T-helper 1 cell (primary cell): ENCODE measurements at regions not wholly inside any gene's neighbourhood (a gene's known extent, or its start where the extent isn't known, plus 50 kb on each side); places are given as distances from the start of the nearest gene placed in this dataset.

Experiments used
- DNase-seq, 5 donors: peaks; one replicate each; pipeline ENCODE4 v3.0.0-alpha.2; 2012 to 2020

GRCh38 chr20:10724449-10725173, 50.8 kb upstream of the JAG1 start:
- DNase-seq = no peak

- no peak for DNase-seq
Observed at GRCh38 chr20:10728873-10729670, 55.3 kb upstream of the JAG1 start.

DNA sequence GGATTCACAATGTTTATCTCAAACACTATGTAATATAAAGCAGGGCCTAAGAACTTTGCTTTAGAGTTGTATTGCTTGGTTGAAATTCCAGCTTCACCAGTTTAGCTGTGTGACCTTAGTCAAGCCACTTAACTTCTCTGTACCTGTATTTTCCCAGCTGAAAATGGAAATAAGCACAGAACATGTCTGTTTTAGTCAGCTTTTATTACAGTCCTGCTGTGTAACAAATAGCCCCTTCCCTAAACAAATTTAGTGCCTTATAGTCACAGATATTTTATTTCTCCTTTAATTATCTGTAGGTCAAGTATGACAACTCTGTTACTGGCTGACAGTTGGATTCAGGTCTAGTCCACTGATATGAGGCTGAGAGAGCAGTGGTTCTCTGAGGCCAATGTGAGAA, 56.0 kb upstream of the JAG1 start:
- no peak for DNase-seq

- no peak for DNase-seq
Observed at GRCh38 chr20:10730629-10731183, 56.9 kb upstream of the JAG1 start.

- DNase-seq = no peak
Observed at GRCh38 chr20:10731190-10731965, 57.6 kb upstream of the JAG1 start.

DNA sequence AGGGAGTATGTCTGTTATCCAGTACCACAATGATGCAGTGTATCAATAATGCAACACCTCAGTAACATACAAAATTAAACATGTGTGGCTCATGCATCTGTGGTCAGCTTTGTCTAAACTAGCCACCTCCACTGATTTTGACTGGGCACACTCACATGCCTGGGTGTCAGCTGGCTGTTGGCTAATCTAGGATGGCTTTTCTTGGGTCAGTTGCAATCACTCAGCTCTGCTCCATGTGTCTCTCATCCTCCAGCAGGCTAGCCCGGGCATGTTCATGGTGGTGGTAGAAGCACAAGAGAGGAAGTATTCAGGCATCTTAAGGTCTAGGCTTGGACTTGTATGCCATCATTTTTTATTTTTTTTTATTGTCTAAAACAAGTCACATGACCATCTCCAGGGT, 59.3 kb upstream of the JAG1 start:
- DNase-seq = no peak

- DNase-seq = no peak
Observed at GRCh38 chr20:10735195-10735949, 61.6 kb upstream of the JAG1 start.

DNA sequence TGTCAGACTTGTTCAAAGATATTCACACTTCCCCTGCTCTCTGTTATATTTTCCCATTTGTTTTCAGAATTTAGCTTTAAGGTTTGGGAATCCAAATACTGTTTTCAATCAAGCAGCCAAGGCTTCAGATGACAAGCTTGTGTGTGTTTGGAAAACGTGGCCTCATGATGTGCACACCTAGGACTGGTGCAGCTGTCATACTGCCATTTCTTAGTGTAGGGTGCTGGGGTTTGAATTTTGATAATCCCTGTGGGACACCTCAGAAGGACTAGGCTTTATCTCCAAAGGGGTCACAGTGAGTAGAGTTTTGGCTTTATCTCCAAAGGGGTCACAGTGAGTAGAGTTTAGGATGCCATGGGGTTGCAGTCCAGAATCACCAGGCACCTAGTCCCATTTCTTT, 65.3 kb upstream of the JAG1 start:
- DNase-seq = no peak

GRCh38 chr20:10739566-10739965, 65.8 kb upstream of the JAG1 start:
- DNase-seq = no peak

DNA sequence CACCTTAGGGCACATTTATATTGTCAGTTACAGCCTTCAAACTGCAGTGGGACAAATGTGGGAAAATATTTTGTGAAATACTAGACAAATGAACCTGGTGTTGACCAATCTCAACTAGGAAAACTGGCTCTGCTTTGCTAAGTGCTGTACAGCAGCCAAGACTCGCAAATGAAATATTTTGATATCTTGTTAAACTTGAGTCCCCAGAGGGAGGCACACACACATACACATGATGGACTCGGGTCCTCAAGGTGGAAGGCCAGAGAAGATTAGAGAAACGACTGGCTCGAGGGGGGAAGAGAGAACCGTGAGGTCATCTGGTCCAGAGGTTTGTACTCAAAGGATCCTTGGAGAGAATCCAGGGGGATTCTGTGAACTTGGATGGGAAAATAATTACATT, 67.3 kb upstream of the JAG1 start:
- no peak for DNase-seq

GRCh38 chr20:10745790-10746189, 72.0 kb upstream of the JAG1 start:
- no peak for DNase-seq

- no peak for DNase-seq
Observed at GRCh38 chr20:10747019-10747418, 73.2 kb upstream of the JAG1 start.

- no peak for DNase-seq
Observed at GRCh38 chr20:10749084-10749483, 75.3 kb upstream of the JAG1 start.

- DNase-seq = no peak
Observed at GRCh38 chr20:10752206-10752605, 78.4 kb upstream of the JAG1 start.

DNA sequence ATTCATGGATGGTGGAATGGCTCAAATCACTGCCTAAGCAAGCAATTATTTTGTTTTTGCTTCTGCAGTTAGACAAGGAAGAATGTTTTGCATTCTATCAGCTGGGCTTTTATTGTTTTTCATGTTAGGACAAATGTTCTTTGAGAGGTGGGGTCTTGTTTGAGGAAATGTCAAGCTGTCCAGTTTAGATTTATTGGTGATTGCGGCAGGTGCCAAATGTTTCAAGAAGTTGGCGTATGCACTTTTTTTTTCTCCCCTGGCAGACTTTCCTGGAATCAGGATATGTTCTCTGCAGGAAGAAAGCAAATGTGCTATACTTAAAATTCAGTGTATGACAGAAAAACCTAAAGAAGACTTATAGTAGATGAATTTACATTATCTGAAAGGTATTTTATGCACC, 81.0 kb upstream of the JAG1 start:
- DNase-seq = no peak

DNA sequence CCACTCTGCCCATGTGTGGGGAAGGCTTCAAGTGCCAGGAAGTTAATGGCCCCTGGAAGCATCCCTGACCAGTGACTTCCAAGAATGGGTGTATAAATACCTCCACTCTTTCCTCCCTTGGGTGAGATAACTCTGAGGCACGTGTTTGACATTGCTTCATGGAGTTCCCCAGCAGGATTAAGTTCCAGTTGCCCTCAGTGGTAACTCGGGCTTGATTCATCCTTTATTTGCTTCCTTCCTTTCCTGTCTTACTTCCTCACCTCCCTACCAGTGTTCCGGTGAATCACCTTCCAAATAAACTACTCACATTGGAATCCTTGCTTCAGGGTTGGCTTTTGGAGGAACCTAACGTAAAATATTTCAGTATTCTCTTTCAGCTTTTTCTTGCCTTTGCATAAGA, 84.6 kb upstream of the JAG1 start:
- DNase-seq = no peak

DNA sequence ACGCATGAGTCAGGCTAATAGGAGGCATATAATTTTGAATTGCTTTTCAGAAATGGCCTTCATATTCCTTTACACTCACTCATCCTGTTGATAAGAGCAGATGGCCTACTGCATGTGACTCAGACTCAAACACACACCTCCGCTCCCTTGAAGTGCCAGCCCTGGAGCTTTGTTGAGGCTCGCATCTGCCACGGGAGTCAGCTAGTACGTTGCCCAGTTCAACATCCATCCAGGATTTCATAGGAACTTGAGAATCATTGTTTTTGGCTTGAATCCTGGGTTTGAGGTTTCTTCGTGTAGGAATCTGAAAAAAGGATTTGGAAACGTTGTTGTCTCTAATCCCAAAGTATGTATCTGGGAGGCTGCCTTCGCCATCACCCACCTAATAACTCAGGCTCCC, 87.4 kb upstream of the JAG1 start:
- DNase-seq = no peak

DNA sequence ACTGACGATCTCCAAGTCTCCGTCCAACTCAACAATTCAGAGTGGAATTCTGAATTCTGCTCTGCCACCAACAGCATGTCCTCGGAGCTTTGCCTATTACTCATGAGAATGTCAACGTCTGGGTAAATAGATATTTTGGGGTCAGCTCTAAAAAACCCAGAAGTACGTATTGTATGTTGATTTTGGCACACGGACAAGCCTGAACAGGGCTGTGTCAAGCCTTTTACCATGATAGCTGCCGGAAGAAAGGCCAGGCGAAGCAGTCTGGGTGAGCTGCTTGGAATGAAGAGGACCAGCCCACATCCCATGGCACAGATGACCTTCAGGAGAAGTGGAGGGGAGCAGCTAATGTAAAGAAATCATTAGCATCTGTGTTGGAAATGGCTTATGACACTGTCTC, 88.0 kb upstream of the JAG1 start:
- DNase-seq = no peak

GRCh38 chr20:10762216-10762615, 88.4 kb upstream of the JAG1 start:
- DNase-seq = no peak

DNA sequence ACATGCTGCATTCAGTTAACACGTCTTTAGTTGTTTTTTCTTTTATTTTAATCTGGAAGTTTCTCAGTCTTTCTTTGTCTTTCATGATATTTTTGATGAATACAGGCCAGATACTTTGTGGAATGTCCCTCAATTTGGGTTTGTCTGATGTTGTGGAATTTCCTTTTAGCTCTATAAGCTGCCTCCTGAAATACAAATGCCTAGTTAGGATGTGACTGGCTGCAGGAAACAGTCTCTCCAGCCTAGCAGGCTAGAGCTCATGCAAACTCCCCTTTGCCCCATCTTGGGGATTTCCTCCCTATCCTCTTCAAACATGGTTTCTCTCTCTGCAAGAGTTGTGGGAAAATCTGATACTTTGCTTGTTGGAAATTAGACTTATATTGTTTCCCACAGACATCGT, 89.3 kb upstream of the JAG1 start:
- no peak for DNase-seq

DNA sequence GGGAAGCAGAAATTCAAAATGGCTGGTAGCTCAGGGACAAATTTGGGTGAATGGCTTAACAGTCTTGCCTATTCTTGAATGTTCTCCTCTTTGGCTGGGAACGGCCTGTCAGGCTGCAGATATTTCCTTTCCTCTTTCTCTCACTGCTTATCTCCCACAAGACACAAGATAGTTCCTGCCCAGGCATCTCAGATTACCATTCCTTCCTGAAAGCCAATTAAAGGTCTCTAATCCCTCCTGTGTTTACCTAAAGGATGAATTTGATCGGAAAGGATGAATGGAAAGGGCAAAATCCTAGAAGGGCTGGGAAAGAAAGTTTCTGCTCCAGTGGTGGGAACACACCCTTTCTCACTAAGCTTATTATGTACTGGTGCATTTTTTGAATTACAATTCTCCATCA, 95.9 kb upstream of the JAG1 start:
- DNase-seq = no peak

- no peak for DNase-seq
Observed at GRCh38 chr20:10770753-10771152, 97.0 kb upstream of the JAG1 start.
